Fibroblast of pulmonary artery (primary cell): ENCODE measurements at regions not wholly inside any gene's neighbourhood (a gene's known extent, or its start where the extent isn't known, plus 50 kb on each side); places are given as distances from the start of the nearest gene placed in this dataset.

Experiments
- DNase-seq: peaks from one replicate; pipeline ENCODE4 v3.0.0-alpha.2; 2010; ENCODE audit warnings: low read depth
- H3K4me3 ChIP-seq: replicated peaks from 2 replicates; pipeline ENCODE4 v1.5.1; 2011; ENCODE audit warnings: low read depth, mild to moderate bottlenecking, control low read depth, low read length, moderate library complexity
- TF ChIP-seq, protein P1 (sequence below): IDR thresholded peaks from 2 replicates; pipeline ENCODE4 v1.5.1; 2011; ENCODE audit warnings: mild to moderate bottlenecking, control low read depth, low read length, inconsistent platforms; ENCODE audit errors: missing control alignments

- peak; percentile 1 for DNase-seq
- H3K4me3 ChIP-seq, result no peak overlapping the region
- TF ChIP-seq, protein P1, sequence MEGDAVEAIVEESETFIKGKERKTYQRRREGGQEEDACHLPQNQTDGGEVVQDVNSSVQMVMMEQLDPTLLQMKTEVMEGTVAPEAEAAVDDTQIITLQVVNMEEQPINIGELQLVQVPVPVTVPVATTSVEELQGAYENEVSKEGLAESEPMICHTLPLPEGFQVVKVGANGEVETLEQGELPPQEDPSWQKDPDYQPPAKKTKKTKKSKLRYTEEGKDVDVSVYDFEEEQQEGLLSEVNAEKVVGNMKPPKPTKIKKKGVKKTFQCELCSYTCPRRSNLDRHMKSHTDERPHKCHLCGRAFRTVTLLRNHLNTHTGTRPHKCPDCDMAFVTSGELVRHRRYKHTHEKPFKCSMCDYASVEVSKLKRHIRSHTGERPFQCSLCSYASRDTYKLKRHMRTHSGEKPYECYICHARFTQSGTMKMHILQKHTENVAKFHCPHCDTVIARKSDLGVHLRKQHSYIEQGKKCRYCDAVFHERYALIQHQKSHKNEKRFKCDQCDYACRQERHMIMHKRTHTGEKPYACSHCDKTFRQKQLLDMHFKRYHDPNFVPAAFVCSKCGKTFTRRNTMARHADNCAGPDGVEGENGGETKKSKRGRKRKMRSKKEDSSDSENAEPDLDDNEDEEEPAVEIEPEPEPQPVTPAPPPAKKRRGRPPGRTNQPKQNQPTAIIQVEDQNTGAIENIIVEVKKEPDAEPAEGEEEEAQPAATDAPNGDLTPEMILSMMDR, result no peak
These were observed 1003.0 kb downstream of the TTLL7 start for GRCh38 chr1:82995951-82996350.

DNA sequence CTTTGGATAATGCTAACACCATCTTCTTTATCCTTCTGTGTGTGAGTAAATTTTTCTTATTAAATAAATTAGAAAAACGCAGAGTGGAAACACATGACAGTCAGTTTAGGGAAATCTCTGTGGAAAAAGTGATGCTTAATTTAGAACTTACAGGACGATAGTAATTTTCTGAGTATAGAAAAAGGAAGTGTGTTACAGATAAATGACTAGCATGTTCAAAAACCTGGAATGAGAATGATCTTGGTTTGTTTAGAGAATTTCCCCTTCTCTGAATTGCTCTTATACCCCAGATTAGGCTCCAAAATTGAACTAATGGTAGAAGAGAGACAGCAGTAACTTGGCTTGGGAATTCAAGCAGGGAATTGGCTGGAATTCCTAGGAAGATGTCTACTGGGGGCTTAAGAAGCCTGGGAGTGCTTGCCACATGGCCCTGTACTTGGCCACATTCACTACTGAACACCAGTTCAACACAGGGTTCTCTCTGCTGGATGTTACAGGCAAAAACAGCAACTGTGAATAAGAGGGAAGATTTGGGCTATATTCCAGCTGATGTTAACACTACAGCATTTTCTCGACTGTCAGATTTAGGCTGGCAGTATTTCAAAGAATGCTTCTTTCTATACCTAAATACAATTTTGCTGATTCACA lies 1004.2 kb downstream of the TTLL7 start:
- TF ChIP-seq, protein P1, result no peak
- H3K4me3 ChIP-seq, result no peak overlapping the region
- DNase-seq, result peak; percentile 1

DNA sequence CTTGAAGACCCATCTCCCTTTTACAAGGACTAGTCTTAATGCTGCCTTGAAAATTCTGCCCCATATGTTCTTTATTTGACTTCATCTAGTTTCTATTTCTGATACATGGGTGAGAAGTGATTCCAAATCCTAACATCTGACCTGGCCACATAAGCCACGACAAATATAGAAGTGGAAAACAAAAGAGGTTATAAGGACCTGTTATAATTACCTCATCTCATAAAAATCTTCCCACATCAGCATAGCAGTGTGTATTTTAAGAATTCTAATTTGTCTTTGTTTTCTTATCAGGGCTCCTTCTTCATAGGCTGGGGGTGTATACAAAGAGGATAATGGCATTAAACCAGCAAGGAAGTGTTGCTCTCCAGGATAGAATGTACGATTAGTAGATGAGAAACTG lies 1007.4 kb downstream of the TTLL7 start:
- DNase-seq, result no peak
- TF ChIP-seq, protein P1, result no peak
- H3K4me3 ChIP-seq, result no peak overlapping the region

DNA sequence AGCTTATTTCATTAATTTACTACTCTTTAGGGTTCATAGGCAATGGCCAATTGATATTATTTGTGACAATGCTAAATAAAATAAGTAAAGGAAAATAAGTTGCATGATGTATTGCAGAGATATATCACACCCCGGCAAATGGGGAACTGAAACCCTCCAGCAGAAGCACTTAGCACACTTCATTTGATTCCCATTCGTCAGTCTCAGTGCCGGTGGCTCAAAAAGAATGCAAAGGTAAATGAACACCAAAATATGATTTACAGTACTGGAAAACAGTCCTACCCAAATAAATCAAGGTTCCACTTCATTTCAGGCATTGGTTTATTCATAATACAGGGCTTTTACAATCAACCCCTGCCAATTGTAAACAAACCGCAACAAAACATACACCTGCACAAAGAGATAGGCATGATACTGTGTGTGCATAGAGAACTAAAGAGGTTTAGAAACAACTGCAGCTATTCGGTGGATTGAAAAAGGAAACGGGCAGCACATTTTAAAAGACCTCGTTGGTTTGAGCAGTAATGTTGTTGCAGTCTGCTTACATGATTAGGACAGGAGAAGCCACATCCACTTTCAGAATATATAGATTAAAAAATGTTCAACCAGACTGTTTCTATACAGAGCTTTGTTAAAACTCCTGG lies 1019.2 kb downstream of the TTLL7 start:
- DNase-seq, result no peak

DNA sequence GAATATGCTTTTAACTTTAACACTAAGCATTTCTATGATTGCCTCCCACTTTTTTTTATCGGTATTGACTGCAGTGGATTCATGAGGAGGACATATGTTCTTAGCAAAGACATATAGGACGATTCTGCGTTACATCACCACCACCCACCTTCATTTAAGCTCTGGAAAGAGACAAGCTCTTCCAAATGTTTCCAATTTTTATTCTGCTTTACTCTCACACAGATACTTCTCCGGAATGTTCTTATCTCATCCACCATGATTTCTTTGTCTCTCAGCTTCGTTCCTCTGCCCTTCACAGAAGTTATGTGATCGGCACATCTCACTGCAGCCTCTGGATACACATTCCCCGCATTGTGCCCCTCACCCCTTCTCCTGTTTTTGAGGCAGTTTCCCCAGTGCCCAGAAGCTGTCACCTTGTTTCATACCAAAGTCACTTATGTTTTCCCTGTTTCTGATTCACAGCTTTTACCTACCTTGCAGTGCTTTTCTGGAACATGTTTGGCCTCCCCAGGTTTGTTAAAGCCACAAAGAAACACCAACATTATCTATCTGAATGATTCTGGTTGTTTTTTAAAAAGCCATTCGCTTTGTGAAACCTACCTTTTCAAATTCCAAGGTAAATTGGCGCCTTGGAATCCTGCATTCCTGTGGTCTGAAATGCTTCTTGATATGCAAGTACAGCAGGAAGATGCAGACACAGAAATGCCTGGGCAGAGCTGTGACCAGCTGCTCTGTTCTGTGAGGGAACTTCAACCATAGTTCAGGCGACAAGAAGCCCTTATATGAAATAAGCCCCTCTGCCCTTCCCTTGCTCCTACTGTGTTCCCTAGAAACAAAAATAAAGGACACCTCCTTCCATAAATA lies 1020.2 kb downstream of the TTLL7 start:
- H3K4me3 ChIP-seq, result no peak overlapping the region
- TF ChIP-seq, protein P1, result no peak
- no peak for DNase-seq

More for the DNA sequence above, 1019.2 kb downstream of the TTLL7 start:
- H3K4me3 ChIP-seq, result no peak overlapping the region
- TF ChIP-seq, protein P1, result no peak

DNA sequence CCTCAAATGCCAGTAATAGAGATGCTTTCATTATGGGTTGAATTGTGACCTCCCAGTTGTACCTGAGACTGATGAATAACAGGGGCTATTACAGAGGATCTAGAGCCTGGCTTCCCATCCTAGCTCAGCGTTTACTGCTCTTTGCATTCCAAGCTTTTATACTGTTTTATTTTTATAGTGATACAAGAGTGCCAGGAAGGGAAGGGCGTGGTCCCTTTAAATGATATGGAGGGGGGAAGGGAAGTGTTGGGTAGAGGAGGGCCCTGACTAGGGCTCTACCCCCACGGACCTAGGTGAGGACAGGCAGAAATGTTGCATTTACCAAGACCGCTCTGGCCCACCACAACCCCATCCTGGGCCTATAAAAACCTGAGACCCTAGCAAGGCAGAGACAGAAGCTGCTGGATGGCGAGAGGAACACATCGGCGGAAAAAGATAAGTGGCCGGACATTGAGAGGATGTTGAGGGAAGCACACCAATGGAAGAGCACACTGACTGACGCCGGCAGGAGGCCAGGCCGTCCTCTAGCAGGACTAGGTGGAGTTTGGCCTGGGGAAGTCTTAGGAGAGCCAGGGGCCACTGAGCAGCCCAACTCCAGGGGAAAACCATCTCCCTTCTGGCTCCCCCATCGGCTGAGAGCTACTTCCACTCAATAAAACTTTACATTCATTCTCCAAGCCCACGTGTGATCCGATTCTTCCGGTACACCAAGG lies 1025.9 kb downstream of the TTLL7 start:
- TF ChIP-seq, protein P1, result no peak

More for the DNA sequence above, 1025.9 kb downstream of the TTLL7 start:
- no peak for DNase-seq
- H3K4me3 ChIP-seq, result no peak overlapping the region
